ENCODE measurements at regions not wholly inside any gene's neighbourhood (a gene's known extent, or its start where the extent isn't known, plus 50 kb on each side); places are given as distances from the start of the nearest gene placed in this dataset.

DNA sequence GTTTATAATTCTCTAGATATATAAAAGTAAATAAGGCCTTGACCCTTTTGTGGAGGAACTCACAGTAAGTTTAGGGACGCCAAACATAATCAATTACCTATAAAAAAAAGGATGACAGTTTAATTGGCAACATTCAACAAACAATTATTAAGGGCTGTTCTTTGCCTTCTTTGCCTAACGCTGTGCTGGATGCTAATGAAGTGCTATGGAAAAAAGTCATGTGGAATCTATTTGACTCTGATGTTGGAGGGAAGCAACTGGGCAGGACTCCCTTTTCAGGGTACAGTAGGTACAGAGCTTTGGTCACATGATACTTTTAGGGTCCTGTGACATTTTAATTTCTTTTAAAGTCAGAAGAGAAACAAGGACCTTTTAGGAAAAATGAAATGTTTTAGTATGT is 91.1 kb downstream of the PCDH7 start:
- TF ChIP-seq, protein P1, sequence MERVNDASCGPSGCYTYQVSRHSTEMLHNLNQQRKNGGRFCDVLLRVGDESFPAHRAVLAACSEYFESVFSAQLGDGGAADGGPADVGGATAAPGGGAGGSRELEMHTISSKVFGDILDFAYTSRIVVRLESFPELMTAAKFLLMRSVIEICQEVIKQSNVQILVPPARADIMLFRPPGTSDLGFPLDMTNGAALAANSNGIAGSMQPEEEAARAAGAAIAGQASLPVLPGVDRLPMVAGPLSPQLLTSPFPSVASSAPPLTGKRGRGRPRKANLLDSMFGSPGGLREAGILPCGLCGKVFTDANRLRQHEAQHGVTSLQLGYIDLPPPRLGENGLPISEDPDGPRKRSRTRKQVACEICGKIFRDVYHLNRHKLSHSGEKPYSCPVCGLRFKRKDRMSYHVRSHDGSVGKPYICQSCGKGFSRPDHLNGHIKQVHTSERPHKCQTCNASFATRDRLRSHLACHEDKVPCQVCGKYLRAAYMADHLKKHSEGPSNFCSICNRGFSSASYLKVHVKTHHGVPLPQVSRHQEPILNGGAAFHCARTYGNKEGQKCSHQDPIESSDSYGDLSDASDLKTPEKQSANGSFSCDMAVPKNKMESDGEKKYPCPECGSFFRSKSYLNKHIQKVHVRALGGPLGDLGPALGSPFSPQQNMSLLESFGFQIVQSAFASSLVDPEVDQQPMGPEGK (CRISPR knock-in tag; IDR thresholded peaks at IDR 0.05; ENCODE audit: borderline replicate concordance) = no peak
- no peak for TF ChIP-seq TCF4 (CRISPR knock-in tag; IDR thresholded peaks at IDR 0.05; ENCODE audit: borderline replicate concordance)
- TF ChIP-seq ISL1 (CRISPR knock-in tag; IDR thresholded peaks at IDR 0.05) = no peak
- TF ChIP-seq PPARA (CRISPR knock-in tag; IDR thresholded peaks at IDR 0.05; ENCODE audit: borderline replicate concordance) = no peak

All from SK-N-SH treated with all-trans-retinoic acid at 6 μM for 48 hours (cell line).